Hepatocyte (in vitro differentiated cells): ENCODE measurements at regions not wholly inside any gene's neighbourhood (a gene's known extent, or its start where the extent isn't known, plus 50 kb on each side); places are given as distances from the start of the nearest gene placed in this dataset.

Source experiments
- DNase-seq: peaks from one replicate; pipeline ENCODE4 v3.0.0-alpha.2; 2016; ENCODE audit warnings: low spot score
- H2AFZ ChIP-seq: fragments of 200-600 bp; sonication (generic); 2 replicates; pipeline ENCODE4 v1.6.0; 2016; ENCODE audit warnings: antibody characterized with exemption, mild to moderate bottlenecking
- H3K27ac ChIP-seq: fragments of 200-600 bp; sonication (generic); 2 replicates; pipeline ENCODE4 v1.5.1; 2016; ENCODE audit warnings: mild to moderate bottlenecking
- H3K27me3 ChIP-seq: fragments of 200-600 bp; sonication (generic); 2 replicates; pipeline ENCODE4 v1.6.1; 2016
- H3K36me3 ChIP-seq: fragments of 200-600 bp; sonication (generic); replicated peaks from 2 replicates; pipeline ENCODE4 v1.5.1; 2016; ENCODE audit warnings: low read depth; ENCODE audit not compliant: insufficient read depth
- H3K4me1 ChIP-seq: fragments of 200-600 bp; sonication (generic); 2 replicates; pipeline ENCODE4 v1.5.1; 2016; ENCODE audit warnings: mild to moderate bottlenecking, moderate library complexity; ENCODE audit not compliant: insufficient read depth
- H3K4me2 ChIP-seq: fragments of 200-600 bp; sonication (generic); 2 replicates; pipeline ENCODE4 v1.6.0; 2016
- H3K4me3 ChIP-seq: fragments of 200-600 bp; sonication (generic); 2 replicates; pipeline ENCODE4 v1.5.1; 2016; ENCODE audit warnings: mild to moderate bottlenecking
- H3K79me2 ChIP-seq: fragments of 200-600 bp; sonication (generic); 2 replicates; pipeline ENCODE4 v1.6.0; 2017; ENCODE audit warnings: mild to moderate bottlenecking
- H3K9me2 ChIP-seq: fragments of 200-600 bp; sonication (generic); replicated peaks from 2 replicates; pipeline ENCODE4 v1.6.0; 2017; ENCODE audit warnings: mild to moderate bottlenecking; ENCODE audit not compliant: insufficient read depth
- H3K9me3 ChIP-seq: fragments of 200-600 bp; sonication (generic); 2 replicates; pipeline ENCODE4 v1.5.1; 2016; ENCODE audit warnings: low read depth, mild to moderate bottlenecking
- H4K20me1 ChIP-seq: fragments of 200-600 bp; sonication (generic); 2 replicates; pipeline ENCODE4 v1.6.0; 2016; ENCODE audit warnings: mild to moderate bottlenecking; ENCODE audit not compliant: insufficient read depth, poor library complexity, severe bottlenecking
- EZH2 ChIP-seq: fragments of 200-600 bp; sonication (generic); IDR thresholded peaks from 2 replicates; pipeline ENCODE4 v1.6.1; 2016; ENCODE audit warnings: antibody characterized with exemption, mild to moderate bottlenecking, borderline replicate concordance
- EZH2phosphoT487 ChIP-seq: fragments of 200-600 bp; sonication (generic); IDR thresholded peaks from one replicate; pipeline ENCODE4 v1.6.1; 2018; ENCODE audit warnings: antibody characterized with exemption, mild to moderate bottlenecking, low read depth, moderate library complexity; ENCODE audit not compliant: unreplicated experiment, severe bottlenecking
- WGBS: methylation state at CpG from one replicate; pipeline ENCODE4 v1.1.6; 2016; ENCODE audit warnings: low lambda C conversion rate; ENCODE audit errors: missing lambda C conversion rate; 5-methylcytosine and 5-hydroxymethylcytosine counted together
- TF ChIP-seq, protein P1 (sequence below): fragments of 200-600 bp; sonication (generic); IDR thresholded peaks from 2 replicates; pipeline ENCODE4 v1.5.1; 2016; ENCODE audit warnings: antibody characterized with exemption, mild to moderate bottlenecking; ENCODE audit not compliant: poor library complexity

DNA sequence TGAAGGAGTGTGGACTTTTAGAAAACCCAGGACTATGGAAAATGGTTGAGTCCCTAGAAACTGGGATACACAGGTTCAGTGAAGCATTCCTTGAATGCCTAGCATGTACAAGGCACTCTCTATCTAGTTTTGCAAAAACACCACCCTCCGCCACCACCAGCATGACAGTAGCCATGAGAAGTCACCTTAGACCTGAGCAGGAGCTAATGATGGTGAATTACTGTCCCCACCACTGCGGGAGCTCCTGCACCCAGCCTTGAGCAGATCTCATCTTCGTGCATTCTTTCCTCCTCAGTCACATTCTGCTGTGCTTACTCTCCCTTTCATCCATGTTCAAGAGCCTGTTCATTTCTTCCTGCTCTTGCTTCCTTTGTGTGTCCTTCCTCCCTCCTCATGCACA, 86.2 kb upstream of the ZNF516 start:
- no peak for DNase-seq
- no peak overlapping the region for H3K4me3 ChIP-seq
- no peaks in the 10 kb centered on the region for H3K27me3 ChIP-seq
- H3K36me3 ChIP-seq, result no peaks in the 10 kb centered on the region
- H3K4me2 ChIP-seq, result no peak overlapping the region
- no peaks in the 10 kb centered on the region for H3K79me2 ChIP-seq
- no peak overlapping the region for H2AFZ ChIP-seq
- no peak overlapping the region for H3K27ac ChIP-seq
- H3K9me2 ChIP-seq, result no peaks in the 10 kb centered on the region
- no peaks in the 10 kb centered on the region for H3K4me1 ChIP-seq
- 83% methylated on average over 3 of the region's 3 CpGs for WGBS
- no peaks in the 10 kb centered on the region for H3K9me3 ChIP-seq
- TF ChIP-seq EZH2 (no peak), EZH2phosphoT487 (no peak)
- TF ChIP-seq, protein P1, sequence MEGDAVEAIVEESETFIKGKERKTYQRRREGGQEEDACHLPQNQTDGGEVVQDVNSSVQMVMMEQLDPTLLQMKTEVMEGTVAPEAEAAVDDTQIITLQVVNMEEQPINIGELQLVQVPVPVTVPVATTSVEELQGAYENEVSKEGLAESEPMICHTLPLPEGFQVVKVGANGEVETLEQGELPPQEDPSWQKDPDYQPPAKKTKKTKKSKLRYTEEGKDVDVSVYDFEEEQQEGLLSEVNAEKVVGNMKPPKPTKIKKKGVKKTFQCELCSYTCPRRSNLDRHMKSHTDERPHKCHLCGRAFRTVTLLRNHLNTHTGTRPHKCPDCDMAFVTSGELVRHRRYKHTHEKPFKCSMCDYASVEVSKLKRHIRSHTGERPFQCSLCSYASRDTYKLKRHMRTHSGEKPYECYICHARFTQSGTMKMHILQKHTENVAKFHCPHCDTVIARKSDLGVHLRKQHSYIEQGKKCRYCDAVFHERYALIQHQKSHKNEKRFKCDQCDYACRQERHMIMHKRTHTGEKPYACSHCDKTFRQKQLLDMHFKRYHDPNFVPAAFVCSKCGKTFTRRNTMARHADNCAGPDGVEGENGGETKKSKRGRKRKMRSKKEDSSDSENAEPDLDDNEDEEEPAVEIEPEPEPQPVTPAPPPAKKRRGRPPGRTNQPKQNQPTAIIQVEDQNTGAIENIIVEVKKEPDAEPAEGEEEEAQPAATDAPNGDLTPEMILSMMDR, result no peak
- no peaks in the 10 kb centered on the region for H4K20me1 ChIP-seq

DNA sequence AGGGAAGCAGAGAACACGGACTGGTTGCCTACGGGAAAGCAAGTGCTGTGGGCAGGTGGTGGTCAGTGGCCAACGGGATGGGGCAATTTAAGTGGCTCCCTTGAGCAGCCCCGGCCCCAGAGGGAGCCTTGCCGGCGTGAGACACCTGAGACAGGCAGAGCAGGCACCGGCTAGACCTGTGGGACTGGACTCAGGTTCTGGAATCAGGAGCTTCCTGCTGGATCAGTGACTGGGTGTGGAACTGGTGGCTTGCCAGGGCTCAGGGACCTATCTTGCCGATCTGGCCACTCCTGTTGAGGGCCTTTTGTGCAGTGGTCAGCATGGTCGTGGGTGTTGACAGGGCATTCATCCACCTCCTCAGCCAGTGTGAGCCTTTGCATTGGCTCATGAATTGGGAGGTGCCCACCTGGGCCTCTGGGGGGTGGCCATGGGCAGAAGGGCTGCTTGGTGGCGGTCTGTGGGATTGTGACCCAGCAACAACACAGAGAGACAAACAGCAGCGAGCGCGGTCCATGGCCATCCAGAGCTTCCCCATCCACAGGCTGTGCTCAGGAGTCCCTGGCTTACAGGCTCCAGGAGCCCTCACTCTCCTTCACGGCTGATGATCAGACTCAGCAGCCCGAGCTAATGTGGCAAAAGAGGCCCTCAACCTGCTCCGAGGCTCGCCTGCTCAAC, 85.4 kb upstream of the ZNF516 start:
- Histone ChIP-seq H3K4me1 (no peaks in the 10 kb centered on the region), H3K9me3 (no peaks in the 10 kb centered on the region), H4K20me1 (no peaks in the 10 kb centered on the region), H3K9me2 (no peaks in the 10 kb centered on the region), H3K27ac (no peak overlapping the region), H3K79me2 (no peaks in the 10 kb centered on the region), H2AFZ (no peak overlapping the region), H3K36me3 (no peaks in the 10 kb centered on the region), H3K27me3 (no peaks in the 10 kb centered on the region), H3K4me2 (no peak overlapping the region), H3K4me3 (no peak overlapping the region)
- TF ChIP-seq EZH2 (no peak), EZH2phosphoT487 (no peak)
- TF ChIP-seq, protein P1, result no peak
- WGBS, result 94% methylated on average over 17 of the region's 17 CpGs
- DNase-seq, result no peak

DNA sequence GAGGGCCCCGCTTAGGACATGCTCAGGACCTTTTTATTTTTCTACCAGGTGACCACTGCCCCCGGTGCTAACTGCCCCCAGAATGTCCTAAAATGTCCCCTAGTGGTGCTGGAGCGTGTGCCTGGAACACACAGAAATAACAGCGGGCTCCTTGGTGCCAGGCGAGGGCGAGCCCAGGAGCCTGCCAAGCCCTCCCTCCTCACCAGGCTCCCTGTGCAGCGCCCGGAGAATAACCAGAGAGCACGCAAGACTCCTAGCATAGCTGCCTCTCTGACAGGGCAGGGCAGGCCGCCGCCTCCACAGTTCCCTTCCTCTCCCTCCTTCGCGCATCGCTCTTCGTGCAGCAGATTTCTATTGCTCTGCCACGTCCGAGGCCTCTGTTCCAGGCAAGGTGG, 84.3 kb upstream of the ZNF516 start:
- H2AFZ ChIP-seq, result no peak overlapping the region
- TF ChIP-seq EZH2phosphoT487, result no peak
- TF ChIP-seq, protein P1, result no peak
- no peak for TF ChIP-seq EZH2
- WGBS, result 94% methylated on average over 17 of the region's 17 CpGs
- no peak overlapping the region for H3K27ac ChIP-seq
- H3K9me3 ChIP-seq, result no peaks in the 10 kb centered on the region
- no peaks in the 10 kb centered on the region for H3K36me3 ChIP-seq
- H3K27me3 ChIP-seq, result no peaks in the 10 kb centered on the region
- DNase-seq, result no peak
- no peaks in the 10 kb centered on the region for H3K9me2 ChIP-seq
- no peak overlapping the region for H3K4me2 ChIP-seq
- no peaks in the 10 kb centered on the region for H3K79me2 ChIP-seq
- no peaks in the 10 kb centered on the region for H3K4me1 ChIP-seq
- no peak overlapping the region for H3K4me3 ChIP-seq
- H4K20me1 ChIP-seq, result no peaks in the 10 kb centered on the region
